D341Med (cell line): ENCODE measurements at regions not wholly inside any gene's neighbourhood (a gene's known extent, or its start where the extent isn't known, plus 50 kb on each side); places are given as distances from the start of the nearest gene placed in this dataset.
"Not testable (repeated sequence)": the region's sequence is repeated elsewhere in the genome, so short reads cannot be mapped to it uniquely, and the experiment has no call there.

Experiments
- DNase-seq: peaks from one replicate; pipeline ENCODE4 v3.0.0; 2012; ENCODE audit warnings: low spot score

DNA sequence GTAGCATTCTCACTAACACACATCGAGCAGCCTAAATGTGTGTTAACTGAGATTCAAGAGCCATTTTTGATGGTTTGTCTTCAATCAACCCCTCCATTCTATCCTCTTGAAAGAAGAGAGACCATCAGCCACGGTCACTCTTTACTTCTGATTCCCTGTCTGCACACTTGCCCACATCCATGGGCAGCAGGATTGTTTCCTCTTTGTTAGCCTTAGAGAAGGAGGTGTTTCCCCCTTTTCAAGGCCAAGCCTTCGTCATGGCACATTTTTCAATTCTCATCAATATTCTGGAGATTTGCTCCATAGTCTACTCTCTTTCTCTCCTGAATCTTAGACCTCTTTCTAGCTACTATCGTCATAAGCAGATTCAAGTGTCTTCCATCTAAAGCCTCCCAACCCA is 522.4 kb upstream of the NAALADL2 start:
- no peak for DNase-seq

DNA sequence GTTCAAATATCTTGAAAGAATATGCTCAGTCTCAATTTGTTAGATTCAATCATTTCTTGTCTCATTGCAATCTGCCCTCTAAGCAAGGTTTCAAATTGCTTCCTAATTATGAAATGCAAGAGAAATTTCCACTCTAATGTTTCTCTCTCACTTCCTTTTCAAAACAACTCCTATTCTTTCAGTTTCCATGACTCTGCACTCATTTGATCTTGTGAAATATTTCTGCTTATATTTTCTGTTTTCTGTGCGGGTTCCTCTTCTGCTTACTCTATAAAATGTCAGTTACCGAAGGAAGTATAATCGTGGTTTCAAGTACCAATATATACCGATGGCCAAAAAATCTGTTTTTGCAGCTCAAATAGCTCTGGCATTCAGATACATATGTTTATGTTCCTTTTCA is 521.9 kb upstream of the NAALADL2 start:
- DNase-seq = no peak

DNA sequence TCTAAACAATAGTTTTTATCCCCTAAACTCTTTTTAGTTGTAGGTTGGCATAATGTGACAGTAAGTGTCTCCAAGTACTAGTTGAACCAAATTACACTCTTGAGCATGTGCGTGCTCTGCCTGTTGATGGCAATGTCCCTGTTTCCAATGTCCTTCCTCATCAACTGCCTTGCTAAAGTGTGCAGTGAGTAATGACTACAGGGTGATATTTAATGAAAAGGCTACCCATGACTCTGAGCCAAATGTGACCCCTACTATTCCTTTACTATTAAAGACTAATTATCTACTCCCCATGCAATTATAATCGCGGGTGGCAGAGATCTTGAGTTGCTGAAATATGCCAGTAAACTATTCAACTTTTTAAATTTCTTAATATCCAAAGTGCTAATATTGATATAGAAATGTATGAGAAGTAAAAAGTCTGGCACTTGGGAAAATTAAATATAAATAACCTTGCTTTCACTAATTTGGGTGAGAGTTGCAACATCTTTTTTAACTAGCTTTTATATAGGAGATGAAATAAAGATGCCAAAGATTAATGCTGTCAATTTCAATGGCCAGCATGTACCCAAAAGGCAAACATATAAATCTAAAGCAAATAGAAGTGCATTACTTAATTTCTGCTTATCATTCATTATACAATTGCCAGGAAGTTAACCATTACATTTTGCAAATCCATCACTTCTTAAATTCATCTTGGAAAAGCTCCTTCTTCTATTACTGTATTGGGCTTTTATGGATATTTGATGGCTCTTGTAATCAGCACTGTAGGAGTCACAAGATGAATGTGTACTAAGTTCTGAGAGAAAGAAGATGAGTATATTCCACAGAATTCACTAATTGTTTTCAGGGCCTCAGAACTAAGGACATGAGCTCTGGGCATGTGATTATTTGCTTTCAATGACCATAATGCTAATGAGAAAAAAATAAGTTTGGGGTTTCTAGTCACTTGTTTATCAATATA is 518.2 kb upstream of the NAALADL2 start:
- no peak for DNase-seq

DNA sequence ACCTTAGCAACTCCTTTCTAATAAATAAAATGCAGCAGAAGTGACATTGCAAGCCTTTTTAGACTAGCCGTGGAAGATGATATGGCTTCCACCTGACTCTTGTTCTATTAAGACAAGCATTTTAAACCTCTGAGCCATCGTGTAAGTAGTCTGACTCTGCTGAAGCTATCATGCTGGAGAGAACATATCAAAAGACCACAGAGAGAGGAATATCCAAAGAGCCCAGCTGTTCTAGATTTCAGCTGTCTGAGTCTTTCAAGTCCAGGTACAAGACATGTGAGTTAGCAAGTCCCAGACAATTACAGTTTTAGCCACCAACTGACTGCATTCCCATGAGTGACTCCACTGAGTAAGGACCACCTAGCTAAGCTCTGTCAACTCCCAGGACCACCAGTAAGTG is 517.0 kb upstream of the NAALADL2 start:
- DNase-seq = no peak

DNA sequence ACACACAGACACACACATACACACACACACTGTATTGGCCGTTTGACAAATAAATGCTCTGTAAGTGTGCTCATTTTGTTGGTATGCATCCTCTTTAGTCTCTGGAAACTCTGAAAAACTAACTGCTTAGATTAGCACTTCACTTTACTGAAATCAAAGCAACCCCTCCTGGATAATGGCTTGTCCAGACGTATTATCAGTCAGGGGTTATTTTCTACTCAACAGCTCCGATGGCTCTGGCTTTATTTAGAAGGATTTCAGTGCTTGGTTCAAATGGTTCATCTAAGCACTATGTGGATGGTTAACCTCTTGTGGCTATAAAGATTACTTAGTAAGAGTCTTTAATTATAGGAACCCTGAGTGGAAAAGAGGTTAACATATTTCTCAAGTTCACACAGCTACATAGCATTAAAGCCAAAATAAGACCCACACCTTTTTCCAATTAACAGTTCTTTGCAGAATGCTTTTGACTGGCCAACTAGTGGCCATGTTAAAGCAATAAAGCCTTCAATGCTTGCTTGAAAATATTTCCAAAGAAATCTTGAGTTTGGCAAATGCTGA is 516.1 kb upstream of the NAALADL2 start:
- no peak for DNase-seq

DNA sequence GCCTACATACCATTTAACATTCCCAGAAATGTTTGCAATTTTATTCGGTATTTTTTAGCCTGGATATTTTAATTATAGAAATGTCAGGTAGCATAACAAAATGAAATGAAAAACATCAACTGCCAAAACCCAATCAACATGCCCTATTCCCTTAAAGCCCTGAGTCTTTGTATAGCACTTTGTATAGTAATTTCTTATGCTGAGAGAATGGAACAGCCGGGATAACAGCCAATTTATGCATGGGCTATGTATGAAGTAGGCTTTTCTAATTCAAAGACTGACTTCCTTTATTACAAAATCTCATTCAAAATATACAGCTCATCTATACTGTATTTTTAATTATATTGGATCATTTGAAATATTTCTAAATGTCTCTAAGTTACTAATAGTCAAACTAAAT is 513.0 kb upstream of the NAALADL2 start:
- DNase-seq = no peak

DNA sequence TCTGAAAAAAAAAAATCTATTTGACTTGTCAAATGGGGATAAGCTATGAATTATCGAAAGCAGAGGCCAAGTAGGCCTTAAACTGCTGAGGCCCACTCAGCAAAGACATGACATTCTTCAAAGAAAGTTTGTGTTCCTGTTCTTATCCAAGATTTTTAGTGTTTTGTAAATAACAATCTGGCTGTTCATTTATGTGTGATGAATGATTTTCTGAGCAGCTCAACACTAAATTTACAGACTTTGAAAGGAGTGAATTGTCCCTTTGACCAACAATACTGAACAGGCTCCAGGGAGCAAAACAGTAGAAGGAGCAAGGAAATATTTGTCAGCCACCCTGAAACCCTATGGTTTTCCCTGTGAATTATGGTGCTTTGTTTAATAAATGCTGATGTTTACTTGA is 512.6 kb upstream of the NAALADL2 start:
- DNase-seq = no peak

DNA sequence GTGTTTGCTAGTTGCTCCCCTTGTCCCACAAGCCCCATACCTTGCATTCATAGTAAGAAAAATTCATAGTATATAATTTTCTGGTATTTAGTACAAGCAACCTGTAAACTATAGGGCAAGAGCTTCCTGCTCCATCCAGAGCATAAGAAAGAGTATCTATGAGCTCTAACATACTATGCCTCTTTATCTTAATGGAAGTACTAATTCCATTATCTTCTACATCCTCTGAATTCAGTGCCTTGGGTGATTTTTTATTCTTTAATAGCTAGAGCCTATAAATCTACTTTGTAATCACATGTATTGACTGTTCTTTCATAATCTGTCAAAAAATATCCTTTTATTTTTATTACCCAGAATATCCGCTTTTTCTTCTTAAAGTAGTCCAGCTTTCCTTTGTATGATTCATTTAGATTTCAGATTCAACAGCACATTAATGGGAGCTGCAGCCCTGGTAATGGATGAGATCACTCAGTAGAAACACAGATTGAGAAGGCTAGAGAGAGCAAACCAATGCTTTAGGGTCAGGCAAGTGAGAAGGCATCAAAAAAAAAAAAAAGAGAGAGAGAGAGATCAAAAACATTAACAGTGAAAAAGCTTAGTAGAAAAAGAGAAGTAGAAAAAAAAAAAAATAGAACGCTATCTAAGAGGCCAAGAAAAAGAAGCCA is 511.5 kb upstream of the NAALADL2 start:
- no peak for DNase-seq

DNA sequence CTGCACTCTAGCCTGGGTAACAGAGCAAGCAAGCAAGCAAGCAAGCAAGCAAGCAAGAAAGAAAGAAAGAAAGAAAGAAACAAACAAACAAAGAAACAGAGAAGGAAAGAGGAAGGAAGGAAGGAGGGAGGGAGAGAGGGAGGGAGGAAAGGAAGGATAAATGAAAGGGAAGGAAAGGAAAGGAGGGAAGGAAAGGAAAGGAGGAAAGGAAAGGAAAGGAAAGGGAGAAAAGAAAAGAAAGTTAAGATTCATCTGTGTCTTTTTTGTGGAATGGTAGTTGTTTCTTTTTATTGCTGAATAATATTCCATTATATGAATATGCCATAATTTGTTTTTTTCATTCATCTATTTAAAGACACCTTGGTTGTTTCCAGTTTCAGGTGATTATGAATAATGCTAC is 506.9 kb upstream of the NAALADL2 start:
- DNase-seq = no peak

DNA sequence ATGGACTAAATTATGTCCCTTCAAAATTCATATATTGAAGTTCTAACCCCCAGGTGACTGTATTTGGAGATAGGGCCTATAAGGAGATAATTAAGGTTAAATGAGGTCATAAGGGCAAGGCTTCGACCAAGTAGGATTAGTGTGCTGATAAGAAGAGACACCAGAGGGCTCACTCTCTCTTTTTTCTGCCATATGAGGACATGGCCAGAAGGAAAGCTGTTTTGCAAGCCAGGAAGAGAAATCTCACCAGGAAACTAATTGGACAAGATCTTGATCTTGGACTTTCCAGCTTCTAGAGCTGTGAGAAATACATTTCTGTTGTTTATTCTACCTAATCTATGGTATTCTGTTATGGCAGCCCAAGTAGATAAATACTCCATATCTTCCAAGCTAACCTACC is 503.6 kb upstream of the NAALADL2 start:
- DNase-seq = no peak

DNA sequence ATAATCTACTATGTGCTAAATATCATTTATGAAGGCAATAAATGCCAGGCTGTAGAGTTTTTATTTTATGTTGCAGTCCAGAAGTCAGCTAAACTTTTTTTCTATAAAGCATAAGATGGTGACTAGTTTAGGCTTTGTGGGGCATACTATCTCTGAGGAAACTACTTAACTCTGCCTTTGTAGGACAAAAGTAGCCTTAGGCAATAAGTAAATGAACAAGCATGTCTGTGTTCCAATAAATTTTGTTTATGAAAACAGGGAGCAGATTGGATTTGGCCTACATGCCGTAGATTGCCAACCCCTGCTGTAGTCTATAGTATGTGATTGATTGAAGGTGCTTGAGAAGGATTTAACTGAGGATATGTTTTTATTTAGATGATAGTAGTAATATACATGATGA is 502.5 kb upstream of the NAALADL2 start:
- DNase-seq = no peak

DNA sequence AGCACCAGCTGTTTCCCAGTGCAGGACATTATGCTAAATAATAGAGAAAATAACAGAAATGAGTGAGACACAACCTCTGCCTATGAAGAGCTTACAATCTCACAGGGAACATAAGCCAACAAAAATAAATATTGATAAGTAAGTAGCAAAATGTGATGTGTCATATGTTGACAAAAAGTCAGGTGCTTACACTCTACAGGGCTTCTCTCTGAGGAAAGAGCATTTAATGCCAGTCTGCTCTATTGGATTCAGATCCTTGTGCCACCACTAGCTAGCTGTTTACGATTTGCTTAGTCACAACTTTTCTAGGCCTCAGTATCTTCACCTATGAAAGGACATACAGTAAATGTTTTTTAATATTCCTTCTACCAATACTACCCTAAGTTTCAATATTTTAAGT is 500.9 kb upstream of the NAALADL2 start:
- no peak for DNase-seq

DNA sequence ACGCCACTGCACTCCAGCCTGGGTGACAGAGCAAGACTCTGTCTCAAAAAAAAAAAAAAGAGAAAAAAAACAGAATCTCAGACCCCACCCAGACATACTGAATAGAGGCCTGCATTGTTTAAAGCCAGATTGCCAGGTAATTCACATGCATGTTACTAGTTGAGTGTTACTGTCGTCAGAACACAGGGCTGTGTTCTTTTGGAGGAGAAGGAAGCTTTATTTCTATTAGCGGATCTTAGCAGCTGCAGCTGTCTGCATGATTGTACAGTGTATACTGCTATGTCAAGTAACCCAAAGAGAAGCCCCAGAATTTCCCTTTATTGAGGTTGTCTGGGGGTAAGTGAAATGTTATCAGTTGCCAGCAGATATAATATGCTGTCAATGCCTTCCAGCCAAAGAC is 496.6 kb upstream of the NAALADL2 start:
- no peak for DNase-seq

DNA sequence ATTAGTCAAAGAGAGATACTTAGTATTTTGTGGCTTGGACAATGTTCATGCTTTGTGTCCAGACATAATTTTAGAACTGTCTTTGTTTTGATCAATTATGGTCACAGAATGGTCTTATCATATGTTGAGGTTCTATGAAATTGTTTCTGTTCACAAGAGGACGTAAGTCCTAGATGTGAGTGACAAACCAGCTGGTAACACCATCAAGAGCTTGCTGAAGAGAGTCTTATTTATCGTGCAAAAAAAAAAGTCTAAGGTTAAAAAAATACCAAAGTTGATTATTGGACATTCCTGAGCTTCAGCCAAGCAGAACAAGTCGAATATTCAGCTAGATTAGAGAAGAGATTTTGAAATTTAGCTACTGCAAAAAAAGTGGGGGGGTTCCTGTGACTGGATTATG is 495.9 kb upstream of the NAALADL2 start:
- no peak for DNase-seq

DNA sequence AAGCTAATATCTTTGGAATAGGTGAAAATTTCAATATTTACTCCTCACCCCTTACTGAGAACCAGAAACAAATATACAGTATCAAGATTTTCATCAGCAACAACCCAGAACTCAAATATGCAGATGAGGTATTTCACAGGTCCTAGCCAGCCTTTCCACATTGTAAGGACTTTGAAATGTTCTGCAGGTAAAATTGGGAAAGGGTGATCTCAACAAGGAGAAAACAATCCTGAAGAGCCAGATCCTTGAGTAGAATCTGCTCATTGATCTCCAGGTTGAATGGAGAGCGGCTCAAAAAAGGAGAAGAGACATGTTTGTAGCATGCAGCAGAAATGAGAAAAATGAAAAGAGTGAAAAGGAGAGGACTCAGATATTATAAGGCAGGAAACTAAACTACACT is 493.3 kb upstream of the NAALADL2 start:
- DNase-seq = no peak

DNA sequence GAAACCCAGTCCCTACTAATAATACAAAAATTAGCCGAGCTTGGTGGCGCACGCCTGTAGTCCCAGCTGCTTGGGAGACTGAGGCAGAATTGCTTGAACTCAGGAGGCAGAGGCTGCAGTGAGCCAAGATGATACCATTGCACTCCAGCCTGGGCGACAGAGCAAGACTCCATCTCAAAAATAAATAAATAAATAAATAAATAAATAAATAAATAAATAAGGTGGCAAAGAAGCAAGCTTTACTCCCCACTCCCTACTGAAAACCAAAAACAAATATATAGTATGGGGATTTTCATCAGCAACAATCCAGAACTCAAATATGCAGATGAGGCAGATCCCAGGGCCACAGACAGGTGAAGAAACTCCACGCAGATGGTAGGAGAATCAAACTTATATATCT is 492.2 kb upstream of the NAALADL2 start:
- DNase-seq = not testable (repeated sequence)

DNA sequence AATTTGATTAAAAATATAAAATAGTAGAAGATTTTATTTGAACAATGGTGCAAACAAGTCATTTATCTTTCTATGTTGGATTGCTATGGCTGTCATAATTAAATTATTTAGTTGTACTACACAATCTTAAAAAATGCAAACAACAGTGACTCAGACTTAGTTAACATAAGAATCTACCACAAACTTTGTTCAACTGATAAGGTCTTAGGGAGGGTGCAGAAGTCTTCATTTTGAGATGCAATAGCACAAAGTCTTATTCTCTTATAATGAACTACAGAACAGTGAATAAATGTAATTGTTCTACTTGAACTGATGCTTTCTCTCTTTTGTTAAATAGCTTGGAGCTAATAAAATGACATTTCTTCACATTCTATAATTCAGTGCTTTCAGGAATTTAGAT is 482.8 kb upstream of the NAALADL2 start:
- no peak for DNase-seq

DNA sequence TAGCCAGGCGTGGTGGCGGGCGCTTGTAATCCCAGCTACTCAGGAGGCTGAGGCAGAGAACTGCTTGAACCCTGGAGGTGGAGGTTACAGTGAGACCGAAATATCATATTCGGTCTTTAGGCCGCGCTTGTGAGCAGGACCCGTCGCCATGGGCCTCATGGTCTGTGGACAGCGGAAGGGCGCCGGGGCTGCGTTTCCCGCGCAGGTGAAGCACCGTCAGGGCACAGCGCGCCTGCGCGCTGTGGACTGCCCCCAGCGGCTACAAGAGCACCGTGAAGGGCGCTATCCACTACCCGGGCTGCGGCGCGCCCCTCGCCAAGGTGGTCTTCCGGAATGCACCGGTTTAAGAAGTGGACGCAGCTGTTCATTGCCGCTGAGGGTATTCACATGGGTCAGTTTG is 482.0 kb upstream of the NAALADL2 start:
- DNase-seq = no peak

DNA sequence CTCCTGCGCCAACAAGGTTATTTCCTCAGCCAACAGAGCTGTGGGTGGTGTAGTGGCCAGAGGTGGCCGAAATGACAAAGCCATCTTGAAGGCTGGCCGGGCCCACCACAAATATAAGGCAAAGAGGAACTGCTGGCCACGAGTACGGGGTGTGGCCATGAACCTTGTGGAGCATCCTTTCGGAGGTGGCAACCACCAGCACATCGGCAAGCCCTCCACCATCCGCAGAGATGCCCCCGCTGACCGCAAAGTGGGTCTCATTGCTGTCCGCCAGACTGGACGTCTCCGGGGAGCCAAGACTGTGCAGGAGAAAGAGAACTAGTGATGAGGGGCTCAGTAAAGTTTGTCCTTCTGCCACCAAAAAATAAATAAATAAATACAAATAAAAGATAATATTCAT is 481.4 kb upstream of the NAALADL2 start:
- no peak for DNase-seq

DNA sequence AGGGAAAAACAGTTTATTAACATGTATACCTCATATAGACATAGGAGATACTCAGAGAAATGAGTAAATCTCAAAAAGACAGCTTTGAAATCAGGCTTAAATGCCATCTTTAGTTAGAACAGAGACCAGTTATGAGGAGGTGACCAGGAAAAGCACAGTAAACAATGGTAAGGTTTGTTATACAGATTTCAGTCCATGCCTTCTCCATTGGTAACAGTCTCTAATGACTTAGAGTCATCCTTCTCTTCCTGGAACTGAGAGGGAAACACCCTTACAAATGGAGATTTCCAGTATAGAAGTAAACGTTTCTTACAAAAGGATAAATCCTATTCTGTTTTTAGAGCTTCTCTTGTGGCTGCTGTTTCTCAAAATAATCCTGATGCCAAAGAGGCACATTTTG is 476.3 kb upstream of the NAALADL2 start:
- DNase-seq = no peak

DNA sequence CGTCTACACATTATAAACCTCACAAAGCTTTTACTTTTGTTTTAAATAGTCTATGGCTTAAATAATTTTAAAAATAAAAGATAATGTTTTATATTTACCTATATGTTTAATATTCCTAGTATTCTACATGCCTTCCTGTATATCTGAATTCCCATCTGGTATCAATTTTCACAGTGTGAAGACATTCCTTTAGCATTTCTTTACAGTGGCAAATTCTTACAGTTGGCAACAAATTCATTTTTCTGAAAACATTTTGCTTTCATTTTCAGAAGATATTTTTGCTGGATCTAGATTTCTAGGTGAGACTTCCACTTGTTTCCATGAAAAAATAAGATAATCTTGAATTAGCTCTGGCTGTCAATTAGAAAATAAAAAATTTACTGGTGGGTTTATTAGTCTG is 471.4 kb upstream of the NAALADL2 start:
- no peak for DNase-seq

DNA sequence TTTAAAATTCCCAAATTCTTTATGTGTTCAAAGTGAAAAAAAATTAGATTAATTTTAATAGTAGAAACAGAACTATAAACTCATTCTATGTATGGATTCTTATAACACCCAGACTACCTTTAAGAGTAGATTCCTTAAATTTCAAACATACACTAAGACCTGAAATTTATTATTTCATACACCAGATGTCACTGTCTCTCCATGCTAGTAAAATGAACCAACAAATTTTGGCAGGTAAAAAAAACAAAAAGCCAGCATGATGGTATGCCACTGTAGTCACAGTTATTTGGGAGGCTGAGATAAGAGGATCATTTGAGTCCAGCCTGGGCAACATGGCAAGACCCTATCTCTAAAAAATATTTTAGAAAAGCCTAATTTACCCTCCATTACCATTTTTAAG is 461.3 kb upstream of the NAALADL2 start:
- no peak for DNase-seq

DNA sequence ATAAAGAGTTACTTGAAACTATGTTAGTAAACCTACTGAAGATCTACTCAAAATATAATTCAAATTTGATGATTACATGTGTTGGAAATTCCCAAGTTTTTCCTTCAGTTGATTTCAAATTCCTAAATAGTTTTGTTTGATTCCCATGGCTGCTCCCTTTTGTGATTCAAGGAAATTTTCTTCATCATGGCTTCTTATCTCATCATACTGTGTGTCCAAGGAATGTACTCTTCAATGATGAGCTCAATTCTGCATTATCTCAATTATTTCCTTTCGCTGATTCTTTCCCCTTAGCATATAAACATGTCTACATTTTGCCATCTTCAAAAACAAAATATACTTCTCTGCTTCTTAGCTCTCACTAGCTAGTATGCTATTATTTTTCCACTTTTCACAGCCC is 460.4 kb upstream of the NAALADL2 start:
- DNase-seq = no peak
